IPS-NIHi7 (cell line): ENCODE measurements at regions not wholly inside any gene's neighbourhood (a gene's known extent, or its start where the extent isn't known, plus 50 kb on each side); places are given as distances from the start of the nearest gene placed in this dataset.
A peak's percentile ranks its signal among the peaks of the same experiment; 100 is the strongest.

Experiments
- DNase-seq: peaks from one replicate; pipeline ENCODE4 v3.0.0; 2012; ENCODE audit warnings: mixed read lengths; ENCODE audit errors: extremely low spot score

- no peak for DNase-seq
These were observed 51.3 kb downstream of the KRTAP19-8 start for GRCh38 chr21:30986965-30987364.

- DNase-seq = no peak
These were observed 53.4 kb downstream of the KRTAP19-8 start for GRCh38 chr21:30984889-30985288.

GRCh38 chr21:30981403-30981802, 56.9 kb downstream of the KRTAP19-8 start:
- no peak for DNase-seq

- no peak for DNase-seq
These were observed 59.2 kb downstream of the KRTAP19-8 start for GRCh38 chr21:30979054-30979453.

GRCh38 chr21:30964283-30964682, 74.0 kb downstream of the KRTAP19-8 start:
- no peak for DNase-seq

- DNase-seq = no peak
These were observed 74.8 kb downstream of the KRTAP19-8 start for GRCh38 chr21:30963502-30963901.

- peak; percentile 38 for DNase-seq
These were observed 76.3 kb downstream of the KRTAP19-8 start for GRCh38 chr21:30962013-30962412.

GRCh38 chr21:30958741-30959140, 77.4 kb upstream of the KRTAP11-1 start:
- no peak for DNase-seq

GRCh38 chr21:30957010-30957409, 75.6 kb upstream of the KRTAP11-1 start:
- DNase-seq = no peak

GRCh38 chr21:30953605-30954004, 72.2 kb upstream of the KRTAP11-1 start:
- DNase-seq = no peak

GRCh38 chr21:30947141-30947540, 65.8 kb upstream of the KRTAP11-1 start:
- DNase-seq = no peak

- no peak for DNase-seq
These were observed 62.5 kb upstream of the KRTAP11-1 start for GRCh38 chr21:30943920-30944319.

GRCh38 chr21:30943243-30943642, 61.9 kb upstream of the KRTAP11-1 start:
- no peak for DNase-seq

- peak; percentile 30 for DNase-seq
These were observed 60.8 kb upstream of the KRTAP11-1 start for GRCh38 chr21:30942192-30942591.

- DNase-seq = no peak
These were observed 54.8 kb upstream of the KRTAP11-1 start for GRCh38 chr21:30936207-30936606.

- no peak for DNase-seq
These were observed 54.4 kb upstream of the KRTAP11-1 start for GRCh38 chr21:30935889-30936168.

- DNase-seq = no peak
These were observed 53.9 kb upstream of the KRTAP11-1 start for GRCh38 chr21:30935121-30935888.

GRCh38 chr21:30932686-30933085, 51.3 kb upstream of the KRTAP11-1 start:
- DNase-seq = no peak
